CD4-positive, alpha-beta T cell treated with Interleukin-17A for 1 hour (primary cell): ENCODE measurements at regions not wholly inside any gene's neighbourhood (a gene's known extent, or its start where the extent isn't known, plus 50 kb on each side); places are given as distances from the start of the nearest gene placed in this dataset.

Experiments used
- DNase-seq: peaks from one replicate; pipeline ENCODE4 v3.0.0-alpha.2; 2020

- DNase-seq = no peak
Observed at GRCh38 chr14:65360144-65360784, 52.3 kb upstream of the FUT8 start.

GRCh38 chr14:65361920-65362319 lies 50.6 kb upstream of the FUT8 start:
- DNase-seq = no peak
